Choroid plexus epithelial cell (primary cell): ENCODE measurements at regions not wholly inside any gene's neighbourhood (a gene's known extent, or its start where the extent isn't known, plus 50 kb on each side); places are given as distances from the start of the nearest gene placed in this dataset.
A peak's percentile ranks its signal among the peaks of the same experiment; 100 is the strongest.

ENCODE experiments used
- DNase-seq: peaks from one replicate; pipeline ENCODE4 v3.0.0-alpha.2; 2010; ENCODE audit warnings: low read depth
- H3K4me3 ChIP-seq: 2 replicates; pipeline ENCODE4 v1.5.1; 2011; ENCODE audit warnings: low read depth, mild to moderate bottlenecking, control low read depth, low read length, moderate library complexity
- CTCF ChIP-seq: conservative IDR thresholded peaks from 2 replicates; pipeline ENCODE4 v1.5.1; 2011; ENCODE audit warnings: low read depth, mild to moderate bottlenecking, control low read depth, inconsistent platforms, low read length, moderate library complexity

GRCh38 chr10:79017882-79018520 is 50.8 kb upstream of the ZMIZ1 start:
- no peak overlapping the region for H3K4me3 ChIP-seq
- no peak for TF ChIP-seq CTCF
- DNase-seq: no peak

GRCh38 chr10:79018521-79019011 is 50.2 kb upstream of the ZMIZ1 start:
- peak; percentile 43 for DNase-seq
- no peak for TF ChIP-seq CTCF
- H3K4me3 ChIP-seq: no peak overlapping the region
